ENCODE measurements at regions not wholly inside any gene's neighbourhood (a gene's known extent, or its start where the extent isn't known, plus 50 kb on each side); places are given as distances from the start of the nearest gene placed in this dataset.
"Not testable (repeated sequence)": the region's sequence is repeated elsewhere in the genome, so short reads cannot be mapped to it uniquely, and the experiment has no call there.

- DNase-seq = no peak
Measured at GRCh38 chr5:58198330-58198729, 261.6 kb downstream of the PLK2 start.

- DNase-seq = no peak
Measured at GRCh38 chr5:58197875-58198274, 262.0 kb downstream of the PLK2 start.

GRCh38 chr5:58191443-58191842 lies 268.4 kb downstream of the PLK2 start:
- DNase-seq = no peak

GRCh38 chr5:58188262-58188651 lies 271.6 kb downstream of the PLK2 start:
- no peak for DNase-seq

GRCh38 chr5:58187432-58188261 lies 272.2 kb downstream of the PLK2 start:
- DNase-seq = no peak

GRCh38 chr5:58185801-58186200 lies 274.1 kb downstream of the PLK2 start:
- no peak for DNase-seq

- DNase-seq = no peak
Measured at GRCh38 chr5:58185397-58185796, 274.5 kb downstream of the PLK2 start.

GRCh38 chr5:58184910-58185309 lies 275.0 kb downstream of the PLK2 start:
- DNase-seq = no peak

- no peak for DNase-seq
Measured at GRCh38 chr5:58183786-58184085, 276.1 kb downstream of the PLK2 start.

GRCh38 chr5:58183078-58183785 lies 276.7 kb downstream of the PLK2 start:
- DNase-seq = no peak

- no peak for DNase-seq
Measured at GRCh38 chr5:58182287-58182841, 277.5 kb downstream of the PLK2 start.

- no peak for DNase-seq
Measured at GRCh38 chr5:58181578-58182286, 278.2 kb downstream of the PLK2 start.

GRCh38 chr5:58172946-58173345 lies 286.9 kb downstream of the PLK2 start:
- no peak for DNase-seq

GRCh38 chr5:58165152-58165551 lies 294.7 kb downstream of the PLK2 start:
- no peak for DNase-seq

GRCh38 chr5:58161889-58162288 lies 298.0 kb downstream of the PLK2 start:
- DNase-seq = not testable (repeated sequence)

- no peak for DNase-seq
Measured at GRCh38 chr5:58156973-58157701, 302.7 kb downstream of the PLK2 start.

- no peak for DNase-seq
Measured at GRCh38 chr5:58156361-58156760, 303.5 kb downstream of the PLK2 start.

- peak; percentile 10 for DNase-seq
Measured at GRCh38 chr5:58153255-58153654, 306.6 kb downstream of the PLK2 start.

GRCh38 chr5:58151414-58151813 lies 308.5 kb downstream of the PLK2 start:
- DNase-seq = no peak

- no peak for DNase-seq
Measured at GRCh38 chr5:58150926-58151325, 309.0 kb downstream of the PLK2 start.

GRCh38 chr5:58149746-58150145 lies 310.1 kb downstream of the PLK2 start:
- no peak for DNase-seq

- no peak for DNase-seq
Measured at GRCh38 chr5:58149345-58149744, 310.5 kb downstream of the PLK2 start.

- no peak for DNase-seq
Measured at GRCh38 chr5:58148254-58148775, 311.6 kb downstream of the PLK2 start.
